Lower lobe of right lung (tissue), 2 donors: ENCODE measurements at regions not wholly inside any gene's neighbourhood (a gene's known extent, or its start where the extent isn't known, plus 50 kb on each side); places are given as distances from the start of the nearest gene placed in this dataset.

Experiments
- ATAC-seq, 2 donors: fragments of 200-7000 bp; cut with Tn5 transposase; one replicate each; pipeline ENCODE4 v1.9.1; 2020 to 2022; ENCODE audit warnings: mild to moderate bottlenecking in 2 of 2, moderate library complexity in 2 of 2
- DNase-seq: peaks from one replicate; pipeline ENCODE4 v3.0.0-alpha.2; 2020
- H3K27ac ChIP-seq: fragments of 200-600 bp; one replicate; pipeline ENCODE4 v1.8.0; 2022
- H3K27me3 ChIP-seq: fragments of 200-600 bp; one replicate; pipeline ENCODE4 v1.8.0; 2022; ENCODE audit warnings: low read depth
- H3K36me3 ChIP-seq: fragments of 200-600 bp; one replicate; pipeline ENCODE4 v1.8.0; 2022; ENCODE audit warnings: mild to moderate bottlenecking
- H3K4me1 ChIP-seq: fragments of 200-600 bp; one replicate; pipeline ENCODE4 v1.8.0; 2022
- H3K4me3 ChIP-seq: fragments of 200-600 bp; one replicate; pipeline ENCODE4 v1.8.0; 2022; ENCODE audit warnings: mild to moderate bottlenecking
- H3K9me3 ChIP-seq: fragments of 200-600 bp; one replicate; pipeline ENCODE4 v1.8.0; 2022
- intact Hi-C: fragments of 100-400 bp; cut with DNase I; formaldehyde crosslinking; loops from one replicate; pipeline ENCODE4 v1.11.0; 2022
- TF ChIP-seq, protein P1 (sequence below): fragments of 200-600 bp; IDR thresholded peaks from one replicate; pipeline ENCODE4 v1.8.0; 2022; ENCODE audit warnings: antibody characterized with exemption, mild to moderate bottlenecking
- donor health status: DM: no; HTN: yes; CAD: no; lungs with severe emphysema.

DNA sequence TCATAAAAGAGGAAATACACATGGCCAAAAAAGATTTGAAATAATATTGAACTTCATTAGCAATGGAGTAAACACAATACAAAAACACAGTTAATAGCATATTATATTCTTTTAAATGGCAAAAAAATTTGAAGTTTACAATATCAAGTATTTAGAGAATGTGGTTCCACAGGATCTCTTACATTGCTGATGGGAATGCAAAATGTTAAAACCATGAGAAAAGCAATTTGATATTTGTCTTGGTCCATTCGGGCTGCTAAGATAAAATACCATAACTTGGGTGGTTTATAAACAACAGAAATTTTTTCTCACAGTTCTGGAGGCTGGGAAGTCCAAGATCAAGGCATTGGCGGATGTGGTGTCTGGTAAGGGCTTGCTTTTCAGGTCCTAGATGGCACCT is 154.0 kb upstream of the PLN start:
- no peak overlapping the region for H3K4me3 ChIP-seq
- no peaks in the 10 kb centered on the region for H3K9me3 ChIP-seq
- TF ChIP-seq, protein P1, sequence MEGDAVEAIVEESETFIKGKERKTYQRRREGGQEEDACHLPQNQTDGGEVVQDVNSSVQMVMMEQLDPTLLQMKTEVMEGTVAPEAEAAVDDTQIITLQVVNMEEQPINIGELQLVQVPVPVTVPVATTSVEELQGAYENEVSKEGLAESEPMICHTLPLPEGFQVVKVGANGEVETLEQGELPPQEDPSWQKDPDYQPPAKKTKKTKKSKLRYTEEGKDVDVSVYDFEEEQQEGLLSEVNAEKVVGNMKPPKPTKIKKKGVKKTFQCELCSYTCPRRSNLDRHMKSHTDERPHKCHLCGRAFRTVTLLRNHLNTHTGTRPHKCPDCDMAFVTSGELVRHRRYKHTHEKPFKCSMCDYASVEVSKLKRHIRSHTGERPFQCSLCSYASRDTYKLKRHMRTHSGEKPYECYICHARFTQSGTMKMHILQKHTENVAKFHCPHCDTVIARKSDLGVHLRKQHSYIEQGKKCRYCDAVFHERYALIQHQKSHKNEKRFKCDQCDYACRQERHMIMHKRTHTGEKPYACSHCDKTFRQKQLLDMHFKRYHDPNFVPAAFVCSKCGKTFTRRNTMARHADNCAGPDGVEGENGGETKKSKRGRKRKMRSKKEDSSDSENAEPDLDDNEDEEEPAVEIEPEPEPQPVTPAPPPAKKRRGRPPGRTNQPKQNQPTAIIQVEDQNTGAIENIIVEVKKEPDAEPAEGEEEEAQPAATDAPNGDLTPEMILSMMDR = no peak
- DNase-seq (no peak), ATAC-seq (no peak)
- no peaks in the 10 kb centered on the region for H3K27me3 ChIP-seq
- intact Hi-C loops = no loop called here
- H3K4me1 ChIP-seq = no peaks in the 10 kb centered on the region
- no peaks in the 10 kb centered on the region for H3K36me3 ChIP-seq
- no peak overlapping the region for H3K27ac ChIP-seq

DNA sequence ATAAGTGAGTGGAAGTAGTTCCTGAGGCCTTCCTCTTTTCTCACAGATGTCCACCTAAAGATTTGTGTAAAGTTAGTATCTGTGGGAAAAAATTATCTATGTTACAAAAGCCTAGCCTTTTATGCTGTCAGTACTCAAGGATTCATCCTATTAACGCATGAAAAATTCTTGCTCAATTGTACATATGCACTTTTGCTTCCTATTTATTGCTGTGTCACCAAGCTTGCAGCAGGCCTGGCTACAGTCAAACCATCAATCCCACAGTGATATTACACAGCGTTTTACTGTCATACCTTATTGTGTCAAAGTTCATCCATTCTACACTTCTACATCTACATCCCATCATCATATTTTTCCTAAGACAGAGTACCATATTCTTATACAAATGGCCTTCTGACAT is 151.1 kb upstream of the PLN start:
- DNase-seq (no peak), ATAC-seq (no peak)
- H3K4me3 ChIP-seq = no peak overlapping the region
- H3K4me1 ChIP-seq = no peaks in the 10 kb centered on the region
- no peak overlapping the region for H3K27ac ChIP-seq
- no peaks in the 10 kb centered on the region for H3K36me3 ChIP-seq
- H3K9me3 ChIP-seq = no peaks in the 10 kb centered on the region
- no peaks in the 10 kb centered on the region for H3K27me3 ChIP-seq
- intact Hi-C loops = no loop called here
- TF ChIP-seq, protein P1 = no peak

DNA sequence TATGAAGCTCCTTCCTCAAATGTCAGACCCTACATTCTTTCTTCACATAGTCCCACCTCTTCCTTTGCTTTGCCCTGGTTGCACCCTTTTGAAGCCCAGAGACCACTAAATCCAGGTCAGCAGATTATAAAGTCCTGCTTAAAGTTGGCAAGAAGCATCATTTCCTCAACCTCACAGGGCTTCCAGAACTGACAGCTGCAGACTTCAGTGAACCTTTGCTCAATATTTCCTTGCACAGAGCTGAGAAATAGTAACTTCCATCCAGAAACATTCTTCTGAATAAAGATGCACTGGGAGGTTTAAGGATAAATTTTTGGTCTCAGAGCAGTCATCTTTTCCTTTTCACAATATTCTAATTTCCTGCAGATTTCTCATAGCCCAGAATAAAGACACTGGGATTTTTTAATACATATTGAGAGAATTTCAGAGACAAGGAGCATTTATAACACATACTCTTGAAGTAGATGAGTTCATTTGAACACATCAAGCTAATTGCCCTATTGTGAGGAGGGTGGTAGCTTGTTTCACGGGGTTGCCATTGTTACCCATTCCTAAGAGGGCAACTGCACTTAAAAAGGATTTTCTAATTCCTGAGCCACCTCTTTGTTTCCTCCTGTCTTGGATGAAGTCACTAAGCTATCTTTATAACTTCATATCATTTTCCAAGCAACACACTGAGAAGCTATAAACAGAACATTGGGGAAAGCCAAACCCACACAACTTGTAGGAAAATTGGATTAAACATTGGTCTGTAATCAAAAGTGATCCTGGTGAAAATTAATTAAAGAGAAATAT is 150.2 kb upstream of the PLN start:
- H3K36me3 ChIP-seq = no peaks in the 10 kb centered on the region
- H3K27me3 ChIP-seq = no peaks in the 10 kb centered on the region
- H3K4me3 ChIP-seq = no peak overlapping the region
- H3K4me1 ChIP-seq = no peaks in the 10 kb centered on the region
- intact Hi-C loops = no loop called here
- DNase-seq (no peak), ATAC-seq (no peak)
- TF ChIP-seq, protein P1 = no peak
- H3K9me3 ChIP-seq = no peaks in the 10 kb centered on the region
- no peak overlapping the region for H3K27ac ChIP-seq

DNA sequence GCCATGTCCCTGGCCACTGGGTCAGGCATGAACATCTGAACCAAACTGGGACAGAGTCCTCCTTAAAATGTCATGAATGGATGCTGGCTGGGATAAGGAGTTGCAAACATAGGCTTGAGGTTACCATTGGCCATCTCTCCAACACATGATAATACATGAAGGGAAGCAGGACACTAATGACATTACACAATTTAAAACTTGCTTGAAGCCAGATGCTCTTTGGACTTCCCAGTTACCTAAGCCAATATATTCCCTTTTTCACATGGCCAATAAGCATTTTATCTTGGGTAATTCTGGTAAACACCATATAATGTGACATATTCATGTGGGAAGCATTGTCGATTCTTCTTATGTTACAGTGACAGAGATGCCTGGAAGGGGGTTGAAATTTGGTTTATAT is 148.0 kb upstream of the PLN start:
- ATAC-seq (no peak), DNase-seq (no peak)
- Histone ChIP-seq H3K36me3 (no peaks in the 10 kb centered on the region), H3K4me1 (no peaks in the 10 kb centered on the region), H3K27ac (no peak overlapping the region), H3K4me3 (no peak overlapping the region), H3K27me3 (no peaks in the 10 kb centered on the region), H3K9me3 (no peaks in the 10 kb centered on the region)
- intact Hi-C loops = no loop called here
- TF ChIP-seq, protein P1 = no peak

DNA sequence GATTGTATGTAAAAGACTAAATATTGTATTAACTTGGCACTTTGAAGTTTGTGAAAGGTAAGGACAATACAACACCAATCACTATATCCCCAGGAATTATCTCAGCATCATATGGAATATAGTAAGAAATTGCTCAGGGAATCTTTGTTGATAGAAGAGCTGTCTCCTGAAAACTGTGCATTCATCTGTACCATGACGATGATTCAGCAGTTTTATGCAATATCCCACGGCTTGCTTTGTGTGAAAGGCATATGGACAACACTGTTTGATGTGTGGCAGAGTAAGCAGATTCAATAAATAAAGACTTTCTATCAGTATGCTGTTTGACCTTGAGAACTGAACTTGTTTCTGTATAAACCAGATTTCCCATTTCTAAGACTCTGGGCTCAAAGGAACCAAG is 147.5 kb upstream of the PLN start:
- TF ChIP-seq, protein P1 = no peak
- intact Hi-C loops = no loop called here
- no peak for ATAC-seq

More for the DNA sequence above, 147.5 kb upstream of the PLN start:
- Histone ChIP-seq H3K4me3 (no peak overlapping the region), H3K27me3 (no peaks in the 10 kb centered on the region), H3K9me3 (no peaks in the 10 kb centered on the region), H3K4me1 (no peaks in the 10 kb centered on the region), H3K36me3 (no peaks in the 10 kb centered on the region), H3K27ac (no peak overlapping the region)
- no peak for DNase-seq
